ENCODE measurements at regions not wholly inside any gene's neighbourhood (a gene's known extent, or its start where the extent isn't known, plus 50 kb on each side); places are given as distances from the start of the nearest gene placed in this dataset.

GRCh38 chr2:198214114-198214596 is 409.8 kb downstream of the PLCL1 start:
- no peaks in the 10 kb centered on the region for H3K9me3 ChIP-seq (ENCODE audit: severe bottlenecking)
- H3K27me3 ChIP-seq (ENCODE audit: insufficient read depth, low read depth, severe bottlenecking) = no peaks in the 10 kb centered on the region
- H3K36me3 ChIP-seq = no peaks in the 10 kb centered on the region
- H3K4me3 ChIP-seq (ENCODE audit: low read depth, low read length) = no peak overlapping the region
- DNase-seq = no peak
- TF ChIP-seq CTCF (IDR thresholded peaks at IDR 0.05; ENCODE audit: low read depth, low read length) = no peak
- no peak overlapping the region for H3K27ac ChIP-seq

- no peak for DNase-seq
- H3K27ac ChIP-seq = no peak overlapping the region
Measured at GRCh38 chr2:198213253-198213652, 408.9 kb downstream of the PLCL1 start.

GRCh38 chr2:198211706-198212105 is 407.3 kb downstream of the PLCL1 start:
- Histone ChIP-seq H3K36me3 (no peaks in the 10 kb centered on the region), H3K27me3 (ENCODE audit: insufficient read depth, low read depth, severe bottlenecking) (no peaks in the 10 kb centered on the region), H3K9me3 (ENCODE audit: severe bottlenecking) (no peaks in the 10 kb centered on the region), H3K27ac (no peak overlapping the region), H3K4me3 (ENCODE audit: low read depth, low read length) (no peak overlapping the region)
- DNase-seq = no peak
- TF ChIP-seq CTCF (IDR thresholded peaks at IDR 0.05; ENCODE audit: low read depth, low read length) = no peak

More at GRCh38 chr2:198213253-198213652, 408.9 kb downstream of the PLCL1 start:
- no peaks in the 10 kb centered on the region for H3K9me3 ChIP-seq (ENCODE audit: severe bottlenecking)
- no peaks in the 10 kb centered on the region for H3K36me3 ChIP-seq
- no peaks in the 10 kb centered on the region for H3K27me3 ChIP-seq (ENCODE audit: insufficient read depth, low read depth, severe bottlenecking)
- H3K4me3 ChIP-seq (ENCODE audit: low read depth, low read length) = no peak overlapping the region
- no peak for TF ChIP-seq CTCF (IDR thresholded peaks at IDR 0.05; ENCODE audit: low read depth, low read length)

GRCh38 chr2:198203336-198204069 is 399.1 kb downstream of the PLCL1 start:
- TF ChIP-seq CTCF (IDR thresholded peaks at IDR 0.05; ENCODE audit: low read depth, low read length) = no peak
- Histone ChIP-seq H3K27ac (no peak overlapping the region), H3K27me3 (ENCODE audit: insufficient read depth, low read depth, severe bottlenecking) (no peaks in the 10 kb centered on the region), H3K36me3 (no peaks in the 10 kb centered on the region), H3K9me3 (ENCODE audit: severe bottlenecking) (no peaks in the 10 kb centered on the region), H3K4me3 (ENCODE audit: low read depth, low read length) (no peak overlapping the region)
- no peak for DNase-seq
